Kidney epithelial cell (primary cell): ENCODE measurements at regions not wholly inside any gene's neighbourhood (a gene's known extent, or its start where the extent isn't known, plus 50 kb on each side); places are given as distances from the start of the nearest gene placed in this dataset.

Experiments
- DNase-seq: peaks from one replicate; pipeline ENCODE4 v3.0.0-alpha.2; 2010; ENCODE audit warnings: low read depth
- H3K27me3 ChIP-seq: 2 replicates; pipeline ENCODE4 v1.6.0; 2011; ENCODE audit warnings: low read length; ENCODE audit not compliant: control insufficient read depth, insufficient read depth
- H3K36me3 ChIP-seq: 2 replicates; pipeline ENCODE4 v1.5.1; 2011; ENCODE audit warnings: low read length; ENCODE audit not compliant: control insufficient read depth, insufficient read depth
- H3K4me3 ChIP-seq: 2 replicates; pipeline ENCODE4 v1.5.1; 2011; ENCODE audit warnings: low read depth, mild to moderate bottlenecking, control low read depth, low read length
- CTCF ChIP-seq: IDR thresholded peaks from 2 replicates; pipeline ENCODE4 v1.5.1; 2011; ENCODE audit warnings: mild to moderate bottlenecking, moderate library complexity, low read length, control low read depth, inconsistent platforms; ENCODE audit not compliant: insufficient read depth, poor library complexity, severe bottlenecking

DNA sequence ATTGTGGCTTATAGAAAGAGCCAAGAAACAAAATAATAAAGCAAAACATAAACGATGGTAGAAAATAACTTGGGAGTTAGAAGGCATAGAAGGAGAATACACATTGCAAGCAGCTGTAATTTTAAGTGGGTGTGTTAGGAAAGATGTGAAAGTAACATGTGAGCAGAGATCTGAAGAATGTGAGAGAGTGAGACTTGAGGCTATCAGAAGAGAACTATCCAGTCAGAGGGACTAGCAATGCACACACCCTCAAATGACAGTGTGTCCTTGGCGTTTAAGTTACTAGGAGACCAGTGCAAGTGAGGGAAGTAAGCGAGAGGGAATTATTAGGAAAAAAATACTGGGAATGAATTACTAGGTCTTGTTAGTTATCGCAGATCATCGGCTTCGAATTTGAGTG, 304.9 kb downstream of the DSEL start:
- no peak for DNase-seq
- H3K27me3 ChIP-seq = no peaks in the 10 kb centered on the region
- TF ChIP-seq CTCF = no peak

DNA sequence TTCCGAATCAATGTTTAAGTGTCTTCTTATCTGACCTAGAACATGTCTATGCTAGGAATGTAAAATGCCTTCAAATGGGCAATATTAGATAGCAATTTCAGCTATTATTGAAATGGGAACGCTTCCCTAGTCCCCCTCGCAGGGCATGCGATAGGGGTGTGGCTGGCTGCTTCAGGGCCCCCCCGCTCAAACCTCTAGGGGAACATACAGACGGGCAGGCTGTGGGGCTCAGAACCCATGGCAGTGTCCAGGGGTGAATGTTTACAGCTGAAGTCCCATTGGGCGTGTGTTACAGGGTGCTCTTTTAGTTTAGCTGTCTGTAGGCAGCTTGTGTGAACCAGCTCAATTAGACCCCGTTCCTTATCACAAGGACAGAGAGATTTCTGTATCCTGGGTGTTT, 315.9 kb downstream of the DSEL start:
- Histone ChIP-seq H3K36me3 (no peaks in the 10 kb centered on the region), H3K4me3 (no peak overlapping the region), H3K27me3 (no peaks in the 10 kb centered on the region)
- DNase-seq = no peak
- TF ChIP-seq CTCF = no peak

More for the DNA sequence above, 304.9 kb downstream of the DSEL start:
- no peaks in the 10 kb centered on the region for H3K36me3 ChIP-seq
- no peak overlapping the region for H3K4me3 ChIP-seq

- peak; percentile 46 for TF ChIP-seq CTCF
- Histone ChIP-seq H3K36me3 (no peaks in the 10 kb centered on the region), H3K4me3 (no peak overlapping the region), H3K27me3 (no peaks in the 10 kb centered on the region)
- peak; percentile 28 for DNase-seq
Measured at GRCh38 chr18:67199993-67200617, 316.4 kb downstream of the DSEL start.

DNA sequence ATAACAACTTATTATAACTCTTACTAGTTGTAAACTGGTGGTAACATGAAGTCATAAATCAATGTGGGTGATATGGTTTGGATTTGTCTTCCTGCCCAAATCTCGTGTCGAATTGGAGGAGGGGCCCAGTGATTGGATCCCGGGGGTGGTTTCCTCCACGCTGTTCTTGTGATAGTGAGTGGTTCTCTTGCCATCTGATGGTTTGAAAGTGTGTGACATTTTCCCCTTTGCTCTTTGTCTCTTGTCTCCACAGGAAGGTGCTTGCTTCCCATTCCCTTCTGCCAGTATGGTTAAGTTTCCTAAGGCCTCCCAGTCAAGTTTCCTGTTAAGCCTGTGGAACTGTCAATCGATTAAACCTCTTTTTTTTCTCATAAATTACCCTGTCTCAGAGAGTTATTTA, 321.6 kb downstream of the DSEL start:
- no peak for DNase-seq
- no peaks in the 10 kb centered on the region for H3K36me3 ChIP-seq
- H3K4me3 ChIP-seq = no peak overlapping the region
- no peaks in the 10 kb centered on the region for H3K27me3 ChIP-seq
- no peak for TF ChIP-seq CTCF

- DNase-seq = no peak
- no peak overlapping the region for H3K4me3 ChIP-seq
- no peaks in the 10 kb centered on the region for H3K36me3 ChIP-seq
- TF ChIP-seq CTCF = no peak
- no peaks in the 10 kb centered on the region for H3K27me3 ChIP-seq
Measured at GRCh38 chr18:67192535-67192934, 324.0 kb downstream of the DSEL start.

GRCh38 chr18:67183398-67183797, 333.1 kb downstream of the DSEL start:
- DNase-seq = no peak
- Histone ChIP-seq H3K27me3 (no peaks in the 10 kb centered on the region), H3K36me3 (no peaks in the 10 kb centered on the region), H3K4me3 (no peak overlapping the region)
- TF ChIP-seq CTCF = no peak
